Prostate gland (tissue), 2 donors: ENCODE measurements at regions not wholly inside any gene's neighbourhood (a gene's known extent, or its start where the extent isn't known, plus 50 kb on each side); places are given as distances from the start of the nearest gene placed in this dataset.

Experiments
- DNase-seq: peaks from one replicate; pipeline ENCODE4 v3.0.0-alpha.2; 2019; ENCODE audit warnings: low spot score
- H3K27ac ChIP-seq, 2 donors: fragments of 200-600 bp; sonication (generic); 2 replicates each; pipeline ENCODE4 v1.5.1; 2017 to 2019
- H3K27me3 ChIP-seq: fragments of 200-600 bp; sonication (generic); replicated peaks from 2 replicates; pipeline ENCODE4 v1.5.1; 2019; ENCODE audit not compliant: insufficient read depth
- H3K36me3 ChIP-seq, 2 donors: fragments of 200-600 bp; sonication (generic); 1 replicate in 1 of 2; 2 replicates in 1 of 2; pipeline versions ENCODE4 v1.5.1 to v1.8.1; 2017 to 2019
- H3K4me1 ChIP-seq: fragments of 200-600 bp; sonication (generic); replicated peaks from 2 replicates; pipeline ENCODE4 v1.5.1; 2019
- H3K4me3 ChIP-seq, 2 donors: fragments of 200-600 bp; sonication (generic); 2 replicates each; pipeline ENCODE4 v1.5.1; 2017 to 2019
- H3K9me3 ChIP-seq: fragments of 200-600 bp; sonication (generic); 2 replicates; pipeline ENCODE4 v1.5.1; 2017
- CTCF ChIP-seq, 4 experiments: fragments of 200-600 bp in 2 of 4; fragments of 450-650 bp in 2 of 4; sonication (generic) in 2 of 4; IDR thresholded peaks; 1 replicate in 3 of 4; 2 replicates in 1 of 4; pipeline ENCODE4 v1.5.1; 2016 to 2019; ENCODE audit warnings: antibody characterized with exemption in 4 of 4, mild to moderate bottlenecking in 2 of 4, moderate library complexity in 2 of 4
- POLR2A ChIP-seq: fragments of 450-650 bp; IDR thresholded peaks from one replicate; pipeline ENCODE4 v1.6.1; 2016; ENCODE audit warnings: antibody characterized with exemption, mild to moderate bottlenecking
- POLR2AphosphoS5 ChIP-seq: sonication (generic); formaldehyde crosslinking; IDR thresholded peaks from one replicate; pipeline ENCODE4 v1.6.1; 2017; ENCODE audit warnings: antibody characterized with exemption
- WGBS: methylation state at CpG from one replicate; pipeline ENCODE4 v1.1.5; 2018; 5-methylcytosine and 5-hydroxymethylcytosine counted together
- intact Hi-C: fragments of 100-400 bp; cut with DNase I; formaldehyde crosslinking; loops from one replicate; pipeline ENCODE4 v1.14.2; 2022

GRCh38 chr1:29895201-29895600, 658.9 kb downstream of the PTPRU start:
- H3K27ac ChIP-seq = no peak overlapping the region
- peaks cover 2% of the 10 kb centered on the region for H3K27me3 ChIP-seq
- no peaks in the 10 kb centered on the region for H3K36me3 ChIP-seq
- intact Hi-C loops = no loop called here
- TF ChIP-seq CTCF (IDR thresholded peaks at IDR 0.05) = no peak
- TF ChIP-seq POLR2AphosphoS5 = no peak
- TF ChIP-seq POLR2A = no peak
- H3K9me3 ChIP-seq = no peaks in the 10 kb centered on the region
- H3K4me3 ChIP-seq = no peak overlapping the region
- 69% methylated on average over 4 of the region's 4 CpGs for WGBS
- H3K4me1 ChIP-seq = no peaks in the 10 kb centered on the region
- DNase-seq = no peak

- intact Hi-C loops = no loop called here
- no peak for DNase-seq
- H3K36me3 ChIP-seq = no peaks in the 10 kb centered on the region
- H3K27me3 ChIP-seq = peaks cover 2% of the 10 kb centered on the region
- H3K27ac ChIP-seq = no peak overlapping the region
- H3K4me1 ChIP-seq = no peaks in the 10 kb centered on the region
- no peak overlapping the region for H3K4me3 ChIP-seq
- 72% methylated on average over 5 of the region's 5 CpGs for WGBS
- no peak for TF ChIP-seq CTCF (IDR thresholded peaks at IDR 0.05)
- TF ChIP-seq POLR2A = no peak
- TF ChIP-seq POLR2AphosphoS5 = no peak
- H3K9me3 ChIP-seq = no peaks in the 10 kb centered on the region
Observed at GRCh38 chr1:29894311-29894710, 658.0 kb downstream of the PTPRU start.

GRCh38 chr1:29893806-29894205, 657.5 kb downstream of the PTPRU start:
- Histone ChIP-seq H3K4me1 (no peaks in the 10 kb centered on the region), H3K36me3 (no peaks in the 10 kb centered on the region), H3K4me3 (no peak overlapping the region), H3K27me3 (peaks cover 2% of the 10 kb centered on the region), H3K9me3 (no peaks in the 10 kb centered on the region), H3K27ac (no peak overlapping the region)
- TF ChIP-seq POLR2A = no peak
- no peak for TF ChIP-seq CTCF (IDR thresholded peaks at IDR 0.05)
- no peak for TF ChIP-seq POLR2AphosphoS5
- DNase-seq = no peak
- whole genome bisulfite sequencing = 82% methylated on average over 5 of the region's 5 CpGs
- intact Hi-C loops = no loop called here

- 68% methylated on average over 7 of the region's 7 CpGs for WGBS
- H3K4me1 ChIP-seq = no peaks in the 10 kb centered on the region
- DNase-seq = no peak
- TF ChIP-seq POLR2AphosphoS5 (no peak), CTCF (IDR thresholded peaks at IDR 0.05) (no peak), POLR2A (no peak)
- intact Hi-C loops = no loop called here
- no peak overlapping the region for H3K27ac ChIP-seq
- no peaks in the 10 kb centered on the region for H3K36me3 ChIP-seq
- peaks cover 2% of the 10 kb centered on the region for H3K27me3 ChIP-seq
- H3K9me3 ChIP-seq = no peaks in the 10 kb centered on the region
- no peak overlapping the region for H3K4me3 ChIP-seq
Observed at GRCh38 chr1:29893046-29893723, 656.9 kb downstream of the PTPRU start.

- Histone ChIP-seq H3K27ac (no peak overlapping the region), H3K9me3 (no peaks in the 10 kb centered on the region), H3K27me3 (no peaks in the 10 kb centered on the region), H3K36me3 (no peaks in the 10 kb centered on the region), H3K4me1 (no peaks in the 10 kb centered on the region), H3K4me3 (no peak overlapping the region)
- no peak for DNase-seq
- TF ChIP-seq POLR2AphosphoS5 (no peak), CTCF (IDR thresholded peaks at IDR 0.05) (no peak), POLR2A (no peak)
- intact Hi-C loops = no loop called here
- 78% methylated on average over 1 of the region's 1 CpG for WGBS
Observed at GRCh38 chr1:29892247-29892646, 655.9 kb downstream of the PTPRU start.
